T-helper 17 cell (primary cell): ENCODE measurements at regions not wholly inside any gene's neighbourhood (a gene's known extent, or its start where the extent isn't known, plus 50 kb on each side); places are given as distances from the start of the nearest gene placed in this dataset.

Source experiments
- ATAC-seq: fragments of 150-1000 bp; cut with Tn5 transposase; 2 replicates; pipeline ENCODE4 v1.10.0; 2021; ENCODE audit warnings: mild to moderate bottlenecking, moderate library complexity
- DNase-seq, 3 donors: peaks; one replicate each; pipeline versions ENCODE4 v3.0.0 to v3.0.0-alpha.2; 2020 to 2021
- H3K9me3 ChIP-seq: one replicate; pipeline ENCODE4 v1.7.0; 2013; ENCODE audit warnings: low read length, mild to moderate bottlenecking; ENCODE audit not compliant: control insufficient read depth, poor library complexity, severe bottlenecking
- H3K27ac Mint-ChIP-seq: one replicate; pipeline ENCODE4 v1.8.0; 2022; ENCODE audit warnings: mild to moderate bottlenecking, moderate library complexity, mixed read lengths
- H3K27me3 Mint-ChIP-seq: one replicate; pipeline ENCODE4 v1.8.0; 2022; ENCODE audit warnings: mixed read lengths
- H3K36me3 Mint-ChIP-seq: one replicate; pipeline ENCODE4 v1.8.0; 2022; ENCODE audit warnings: low read depth, mixed read lengths
- H3K4me1 Mint-ChIP-seq: one replicate; pipeline ENCODE4 v1.8.0; 2022; ENCODE audit warnings: mild to moderate bottlenecking, mixed read lengths
- H3K4me3 Mint-ChIP-seq: one replicate; pipeline ENCODE4 v1.8.0; 2022; ENCODE audit warnings: mild to moderate bottlenecking, moderate library complexity, mixed read lengths

DNA sequence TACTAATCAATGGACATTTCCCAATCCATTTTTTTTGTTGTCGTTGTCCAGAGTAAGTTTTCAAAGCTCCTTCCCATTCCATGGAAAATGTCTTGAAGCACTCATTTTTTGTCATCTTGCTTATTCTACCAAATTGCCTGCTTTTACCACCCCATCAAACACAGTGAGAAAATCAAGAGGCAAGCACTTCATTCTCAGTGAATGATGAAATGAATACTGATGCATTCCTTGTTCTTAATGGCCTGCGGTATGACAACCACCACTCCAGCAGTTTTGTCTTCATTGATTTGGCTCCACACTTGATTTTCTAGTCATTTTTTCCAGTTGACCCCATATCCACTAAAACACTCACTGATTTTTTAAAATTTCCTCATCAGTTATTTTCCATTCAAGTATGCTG lies 193.5 kb upstream of the ANKH start:
- Mint-ChIP-seq H3K27me3 (peaks cover 11% of the 10 kb centered on the region), H3K36me3 (no peaks in the 10 kb centered on the region), H3K27ac (no peak overlapping the region), H3K4me1 (no peaks in the 10 kb centered on the region), H3K4me3 (no peak overlapping the region)
- H3K9me3 ChIP-seq = no peaks in the 10 kb centered on the region
- ATAC-seq = no peak
- no peak for DNase-seq

DNA sequence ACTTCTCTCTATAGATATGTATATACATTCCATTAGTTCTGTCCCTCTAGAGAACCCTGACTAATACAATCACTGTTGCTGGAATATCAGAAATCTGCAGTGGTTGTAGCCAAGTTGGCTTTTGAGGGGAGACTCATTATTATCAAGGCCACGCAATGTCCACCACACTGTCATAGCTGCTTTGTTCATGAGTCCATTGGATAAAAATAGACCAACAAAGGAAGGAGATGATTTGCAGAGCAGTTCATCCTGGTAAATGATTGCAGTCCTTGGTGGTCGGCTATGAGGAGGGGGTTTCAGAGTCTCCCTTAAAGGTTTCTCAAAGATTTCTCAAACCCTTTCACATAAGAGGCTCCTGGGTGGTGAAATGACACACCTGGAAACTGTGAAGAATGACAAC lies 192.8 kb upstream of the ANKH start:
- ATAC-seq (no peak), DNase-seq (no peak)
- H3K4me3 Mint-ChIP-seq = no peak overlapping the region
- no peak overlapping the region for H3K27ac Mint-ChIP-seq
- no peaks in the 10 kb centered on the region for H3K9me3 ChIP-seq
- H3K27me3 Mint-ChIP-seq = peaks cover 11% of the 10 kb centered on the region
- no peaks in the 10 kb centered on the region for H3K4me1 Mint-ChIP-seq
- H3K36me3 Mint-ChIP-seq = no peaks in the 10 kb centered on the region

DNA sequence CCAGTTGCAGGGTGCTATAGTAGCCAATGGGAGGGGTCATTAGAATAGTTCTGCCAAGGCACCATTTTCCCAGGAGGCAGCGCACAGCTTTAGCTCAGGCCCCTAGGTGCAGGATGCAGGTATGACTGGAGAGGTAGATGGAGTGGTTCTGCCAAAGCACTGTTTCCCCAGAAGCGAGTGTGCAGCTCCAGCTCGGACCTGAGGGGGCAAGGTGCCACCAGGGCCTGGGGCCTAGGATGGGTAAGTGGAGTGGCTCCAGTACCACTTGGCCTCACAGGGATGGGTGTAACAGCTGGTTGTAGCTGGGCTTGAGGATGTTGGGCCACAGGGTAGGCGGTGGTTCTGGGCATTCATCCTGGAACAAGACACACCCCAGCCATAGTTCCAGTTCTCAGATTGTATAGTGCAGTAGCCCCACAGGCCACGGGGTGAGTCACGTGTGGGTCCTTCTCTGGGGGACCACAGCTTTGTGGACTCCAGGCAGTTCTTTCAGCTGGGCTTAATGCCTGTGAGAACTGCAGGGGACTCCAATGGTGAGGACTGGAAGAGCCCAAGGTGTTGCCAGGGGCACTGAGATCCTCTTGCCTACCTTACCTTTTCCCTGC lies 185.5 kb upstream of the ANKH start:
- peaks cover 13% of the 10 kb centered on the region for H3K27me3 Mint-ChIP-seq
- H3K4me3 Mint-ChIP-seq = no peak overlapping the region
- ATAC-seq = no peak
- H3K36me3 Mint-ChIP-seq = no peaks in the 10 kb centered on the region
- H3K9me3 ChIP-seq = no peaks in the 10 kb centered on the region
- no peaks in the 10 kb centered on the region for H3K4me1 Mint-ChIP-seq
- DNase-seq = no peak
- H3K27ac Mint-ChIP-seq = no peak overlapping the region

DNA sequence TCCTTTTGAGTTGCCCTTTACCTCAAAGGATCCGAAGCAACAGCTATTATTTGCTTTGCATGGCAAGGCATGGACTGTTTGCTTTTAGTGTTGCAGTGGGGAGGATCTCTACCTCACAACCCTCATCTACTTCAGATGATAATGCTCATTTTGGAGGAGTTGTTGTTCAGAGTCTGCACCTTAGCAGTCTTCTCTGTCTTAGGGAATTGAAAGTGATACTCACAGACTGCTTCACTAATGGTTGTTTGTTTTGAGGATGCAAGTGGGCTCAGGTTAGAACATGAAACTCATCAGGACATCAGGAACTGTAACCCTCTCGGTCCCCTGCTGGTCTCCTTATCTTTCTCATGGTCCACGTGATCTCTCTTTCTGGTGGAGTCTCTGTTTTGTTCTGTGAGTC lies 172.9 kb upstream of the ANKH start:
- Mint-ChIP-seq H3K4me3 (no peak overlapping the region), H3K27ac (no peak overlapping the region), H3K27me3 (peaks cover 29% of the 10 kb centered on the region), H3K36me3 (no peaks in the 10 kb centered on the region), H3K4me1 (no peaks in the 10 kb centered on the region)
- no peaks in the 10 kb centered on the region for H3K9me3 ChIP-seq
- DNase-seq = no peak
- ATAC-seq = no peak

DNA sequence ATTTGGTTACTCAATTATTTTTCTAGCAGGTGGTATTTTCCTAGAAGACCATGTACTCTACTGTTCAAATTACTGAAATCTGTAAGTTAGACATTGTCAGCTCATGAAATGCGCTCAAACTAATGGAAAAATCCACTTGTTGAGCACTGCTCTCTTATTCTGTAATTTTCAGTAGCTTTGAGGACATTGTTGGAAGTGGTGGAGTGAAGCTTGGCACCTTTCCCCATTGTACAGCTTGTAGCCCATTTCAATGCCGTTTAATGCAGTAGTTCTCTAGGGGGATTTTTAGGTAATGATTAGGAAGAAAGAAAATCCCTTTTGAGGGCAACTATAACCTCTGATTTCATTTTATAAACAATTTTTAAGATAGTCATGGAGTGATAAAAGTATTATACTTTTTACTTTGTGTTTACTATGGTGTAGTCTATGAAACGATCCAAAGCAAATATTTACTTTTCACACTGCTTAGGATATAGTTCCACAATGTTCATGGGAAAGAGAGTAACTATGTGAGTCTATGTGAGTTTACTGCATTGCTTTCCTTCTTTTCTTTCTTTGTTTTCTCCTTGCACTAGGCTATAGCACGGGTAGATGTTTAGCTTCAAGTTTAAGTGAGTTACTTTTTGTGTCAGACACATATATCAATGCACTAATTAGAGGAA lies 165.8 kb upstream of the ANKH start:
- no peaks in the 10 kb centered on the region for H3K36me3 Mint-ChIP-seq
- no peaks in the 10 kb centered on the region for H3K9me3 ChIP-seq
- DNase-seq (no peak), ATAC-seq (no peak)
- H3K4me3 Mint-ChIP-seq = no peak overlapping the region
- peaks cover 11% of the 10 kb centered on the region for H3K27me3 Mint-ChIP-seq
- no peaks in the 10 kb centered on the region for H3K4me1 Mint-ChIP-seq
- no peak overlapping the region for H3K27ac Mint-ChIP-seq

DNA sequence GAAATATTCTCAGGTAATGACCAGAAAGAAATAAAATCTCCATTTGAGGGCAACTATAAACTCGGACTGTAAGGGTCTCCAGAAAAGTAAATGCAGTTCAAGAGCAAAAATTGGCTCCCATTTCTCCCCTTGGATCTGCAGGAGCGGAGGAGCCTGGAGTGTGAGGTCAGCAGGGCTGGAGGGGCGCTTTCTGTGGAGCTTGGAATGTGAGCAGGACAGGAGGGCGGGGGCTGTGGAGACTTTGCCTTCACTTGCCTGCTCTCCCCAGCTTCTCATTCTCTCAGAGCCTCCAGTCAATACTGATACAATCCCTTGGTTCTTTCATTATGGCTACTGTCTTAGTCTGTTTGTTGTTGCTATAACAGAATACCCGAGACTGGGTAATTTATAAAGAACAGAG lies 162.8 kb upstream of the ANKH start:
- no peak for ATAC-seq
- Mint-ChIP-seq H3K27me3 (peaks cover 21% of the 10 kb centered on the region), H3K4me3 (no peak overlapping the region), H3K4me1 (no peaks in the 10 kb centered on the region), H3K27ac (no peak overlapping the region), H3K36me3 (peaks cover 2% of the 10 kb centered on the region)
- H3K9me3 ChIP-seq = no peaks in the 10 kb centered on the region
- no peak for DNase-seq

DNA sequence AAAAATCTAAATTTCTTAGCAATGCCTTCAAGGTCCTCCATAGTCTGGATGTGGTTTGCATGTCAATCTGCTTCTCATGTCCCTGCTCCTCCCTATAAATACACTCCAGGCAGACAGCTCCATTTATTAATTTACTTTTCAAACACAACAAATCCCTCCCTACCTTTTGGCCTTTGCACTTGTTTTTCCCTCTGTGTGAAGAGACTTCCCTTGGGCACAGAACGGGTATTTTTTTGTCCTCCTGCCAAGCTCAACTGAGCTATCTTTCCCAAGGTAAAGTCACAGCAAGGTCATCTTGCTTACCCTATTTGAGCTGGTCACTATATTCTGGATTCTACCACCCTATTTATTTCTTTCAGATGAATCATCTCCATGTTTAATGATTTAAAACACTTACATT lies 159.6 kb upstream of the ANKH start:
- DNase-seq (no peak), ATAC-seq (no peak)
- Mint-ChIP-seq H3K36me3 (peaks cover 5% of the 10 kb centered on the region), H3K4me1 (no peaks in the 10 kb centered on the region), H3K27ac (no peak overlapping the region), H3K27me3 (peaks cover 53% of the 10 kb centered on the region), H3K4me3 (no peak overlapping the region)
- no peaks in the 10 kb centered on the region for H3K9me3 ChIP-seq

DNA sequence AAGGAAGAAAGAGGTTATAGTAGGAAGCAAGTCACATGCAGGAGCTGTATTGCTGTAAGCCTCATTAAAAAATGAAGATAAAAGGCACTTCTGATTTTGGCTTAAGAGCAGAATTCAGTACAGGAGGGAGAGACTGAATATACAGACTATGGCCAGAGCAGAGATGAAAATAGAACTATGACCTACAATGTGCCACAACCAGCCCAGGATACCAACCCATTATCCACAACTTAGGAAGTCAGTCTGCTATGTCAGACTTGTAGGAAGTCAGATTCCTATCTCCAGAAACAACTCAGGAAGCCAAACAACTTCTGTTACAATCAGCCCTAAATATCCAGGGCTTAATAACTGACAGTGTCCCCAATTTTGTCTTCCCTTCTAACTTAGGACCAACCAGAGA lies 156.2 kb upstream of the ANKH start:
- no peak overlapping the region for H3K4me3 Mint-ChIP-seq
- H3K27ac Mint-ChIP-seq = no peak overlapping the region

DNA sequence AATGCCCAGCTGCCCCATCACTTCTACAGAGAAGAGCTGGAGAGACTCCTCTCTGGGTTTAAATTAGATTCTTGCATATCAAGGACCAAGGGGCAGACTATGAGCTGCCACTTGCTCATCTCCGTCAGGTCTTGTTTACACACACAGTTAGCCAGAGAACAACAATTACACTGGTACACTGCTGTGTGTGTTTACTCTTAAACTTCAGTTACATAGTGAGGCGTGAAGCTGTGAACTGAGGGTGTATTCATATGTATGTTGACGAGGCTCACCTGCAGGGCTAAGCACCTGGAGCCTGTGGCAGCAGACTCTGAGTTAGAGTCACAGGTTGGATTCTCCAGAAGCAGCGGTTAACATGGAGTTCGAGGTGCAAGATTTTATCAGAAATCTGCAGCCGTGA lies 155.4 kb upstream of the ANKH start:
- H3K27ac Mint-ChIP-seq = no peak overlapping the region
- H3K36me3 Mint-ChIP-seq = peaks cover 5% of the 10 kb centered on the region
- no peaks in the 10 kb centered on the region for H3K9me3 ChIP-seq
- ATAC-seq = no peak
- H3K4me1 Mint-ChIP-seq = no peaks in the 10 kb centered on the region
- DNase-seq = no peak
- H3K27me3 Mint-ChIP-seq = peaks cover 62% of the 10 kb centered on the region
- H3K4me3 Mint-ChIP-seq = no peak overlapping the region

More for the DNA sequence above, 156.2 kb upstream of the ANKH start:
- Mint-ChIP-seq H3K36me3 (peaks cover 5% of the 10 kb centered on the region), H3K4me1 (no peaks in the 10 kb centered on the region), H3K27me3 (peaks cover 62% of the 10 kb centered on the region)
- ATAC-seq = no peak
- no peak for DNase-seq
- H3K9me3 ChIP-seq = no peaks in the 10 kb centered on the region

DNA sequence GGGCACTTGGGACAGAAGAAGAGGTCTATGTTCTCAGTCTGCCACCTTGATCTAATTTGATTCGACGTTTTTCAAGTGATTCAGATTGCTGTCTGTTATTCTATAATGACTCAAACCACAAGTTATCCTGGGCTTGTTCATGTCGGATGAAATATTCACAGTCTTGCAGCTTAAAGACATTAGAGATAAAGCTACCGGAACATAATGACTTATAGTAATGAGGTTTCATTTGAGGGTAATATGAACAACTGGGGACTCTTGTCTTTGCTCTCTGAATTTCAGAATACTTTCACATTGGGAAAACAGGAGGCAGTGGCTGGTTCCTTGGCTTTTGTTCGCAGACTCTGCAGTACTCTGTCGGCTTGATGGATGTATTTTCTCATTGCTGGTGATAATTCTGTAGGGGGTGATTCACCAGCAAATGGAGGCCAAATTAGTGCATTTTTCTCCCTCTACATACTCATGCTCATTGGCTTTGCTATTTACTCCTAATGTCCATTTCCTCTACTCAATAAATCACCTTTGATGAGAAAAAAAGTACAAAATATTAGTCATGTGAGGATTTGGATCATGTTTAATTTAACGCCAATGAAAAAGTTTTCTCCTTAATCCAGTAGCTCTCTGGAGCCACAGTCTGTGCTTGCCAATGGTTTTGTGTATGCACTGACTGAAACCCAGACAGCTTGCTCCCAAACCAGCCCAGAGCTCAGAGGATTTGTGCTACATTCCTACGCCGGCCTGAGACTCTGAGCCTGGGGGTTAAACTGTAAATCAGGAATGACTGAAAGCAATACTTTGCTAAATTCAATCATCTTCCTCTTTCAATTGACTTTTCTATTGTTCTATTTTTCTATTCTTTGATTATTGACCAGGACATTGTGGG lies 154.7 kb upstream of the ANKH start:
- Mint-ChIP-seq H3K27me3 (peaks cover 66% of the 10 kb centered on the region), H3K4me1 (no peaks in the 10 kb centered on the region), H3K36me3 (peaks cover 5% of the 10 kb centered on the region), H3K4me3 (no peak overlapping the region), H3K27ac (no peak overlapping the region)
- no peaks in the 10 kb centered on the region for H3K9me3 ChIP-seq
- no peak for DNase-seq
- no peak for ATAC-seq

DNA sequence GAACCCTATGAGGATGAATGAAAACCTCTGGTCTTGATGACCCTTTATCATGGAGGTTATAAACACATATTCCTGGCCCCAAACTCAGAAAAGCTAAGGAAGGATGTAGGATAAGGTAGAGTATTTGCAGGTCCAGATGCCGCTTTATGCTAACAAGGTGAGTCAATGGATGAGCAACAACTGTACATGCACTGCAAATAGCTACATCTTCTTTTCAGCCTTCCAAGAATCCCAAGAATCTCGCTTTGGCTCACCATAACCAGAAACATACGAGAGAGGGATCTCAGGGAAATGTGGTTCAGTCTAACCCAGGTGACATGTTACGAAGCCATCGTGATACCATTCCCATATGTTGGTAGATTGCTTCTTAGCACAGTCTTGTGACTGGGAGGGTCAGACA lies 152.3 kb upstream of the ANKH start:
- Mint-ChIP-seq H3K27me3 (peaks cover 62% of the 10 kb centered on the region), H3K27ac (no peak overlapping the region), H3K4me3 (no peak overlapping the region), H3K4me1 (peaks cover 2% of the 10 kb centered on the region), H3K36me3 (peaks cover 2% of the 10 kb centered on the region)
- no peaks in the 10 kb centered on the region for H3K9me3 ChIP-seq
- DNase-seq (no peak), ATAC-seq (no peak)

DNA sequence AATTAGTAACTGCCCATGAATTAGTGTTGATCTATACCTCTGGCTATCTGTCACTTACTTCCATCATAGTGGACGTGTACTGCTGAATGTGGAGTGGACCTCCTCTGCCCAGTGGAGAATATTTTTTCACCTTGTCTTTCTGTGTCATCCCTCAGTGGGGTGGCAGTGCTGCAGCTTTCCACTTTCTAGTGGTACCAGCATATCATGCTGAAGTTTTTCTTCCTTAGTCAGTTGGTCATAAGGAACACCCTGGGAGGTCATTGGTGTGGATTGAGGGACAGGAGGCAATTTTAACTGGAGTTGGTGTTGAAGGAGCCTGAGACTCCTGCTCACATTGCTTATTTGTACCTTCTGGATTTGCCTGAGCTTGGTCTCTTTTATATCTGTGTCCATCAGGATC lies 151.7 kb upstream of the ANKH start:
- H3K27ac Mint-ChIP-seq = no peak overlapping the region
- no peaks in the 10 kb centered on the region for H3K9me3 ChIP-seq

DNA sequence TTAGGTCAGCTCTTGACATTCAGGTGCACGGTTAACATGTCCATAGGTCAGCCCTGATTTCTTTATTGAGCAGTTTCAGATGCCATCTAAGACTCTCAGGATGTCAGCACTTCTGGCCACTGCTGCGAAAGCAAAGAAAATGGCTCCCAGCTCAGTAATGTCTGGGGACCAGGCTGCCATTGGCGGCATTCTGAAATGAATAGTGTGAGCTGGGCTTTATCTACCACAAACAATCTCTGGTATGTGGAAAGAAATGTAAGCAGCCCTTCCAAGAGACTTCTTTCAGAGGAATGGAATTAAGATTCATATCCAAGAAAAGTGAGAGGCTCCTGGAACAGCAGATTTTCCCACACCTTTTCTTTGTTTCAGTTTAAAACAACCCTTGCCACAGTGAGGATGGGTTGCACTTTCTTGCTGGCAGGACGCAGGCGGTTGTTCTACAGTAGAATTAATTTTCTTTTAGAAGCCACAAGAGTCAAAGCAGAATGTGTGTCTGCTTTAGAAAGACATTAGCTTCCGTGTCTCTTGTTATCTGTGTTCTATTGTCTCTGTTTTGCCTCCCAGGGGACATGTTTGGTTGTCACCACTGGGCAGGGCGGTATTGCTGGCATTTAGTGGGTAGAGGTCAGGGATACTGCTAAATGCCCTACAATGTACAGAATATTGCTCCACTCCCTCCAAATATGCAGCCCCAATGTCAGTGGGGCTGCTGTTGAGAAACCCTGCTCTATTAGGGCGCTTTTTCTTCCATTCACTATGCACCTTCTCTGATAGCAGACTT lies 149.9 kb upstream of the ANKH start:
- Mint-ChIP-seq H3K4me3 (no peak overlapping the region), H3K36me3 (no peaks in the 10 kb centered on the region), H3K27ac (no peak overlapping the region), H3K4me1 (peaks cover 2% of the 10 kb centered on the region), H3K27me3 (peaks cover 38% of the 10 kb centered on the region)
- DNase-seq = no peak
- H3K9me3 ChIP-seq = no peaks in the 10 kb centered on the region
- no peak for ATAC-seq

More for the DNA sequence above, 151.7 kb upstream of the ANKH start:
- no peak for ATAC-seq
- H3K4me1 Mint-ChIP-seq = peaks cover 2% of the 10 kb centered on the region
- peaks cover 2% of the 10 kb centered on the region for H3K36me3 Mint-ChIP-seq
- no peak overlapping the region for H3K4me3 Mint-ChIP-seq
- no peak for DNase-seq
- H3K27me3 Mint-ChIP-seq = peaks cover 57% of the 10 kb centered on the region
